IMR-90 (cell line): ENCODE measurements at regions not wholly inside any gene's neighbourhood (a gene's known extent, or its start where the extent isn't known, plus 50 kb on each side); places are given as distances from the start of the nearest gene placed in this dataset.

Source experiments
- ATAC-seq: fragments of 200-7000 bp; cut with Tn5 transposase; 2 replicates; pipeline ENCODE4 v1.9.1; 2020; ENCODE audit warnings: low read depth, mild to moderate bottlenecking, moderate library complexity
- BruUV-seq: library from RNA; stranded (reverse); fragments of 400-500 nt; replicated peaks from 2 replicates; lab custom pipeline; 2021; lab: Mats Ljungman, UMichigan
- CTCF ChIA-PET: fragments of 300-600 bp; formaldehyde crosslinking; extraction: SDS; loops from one replicate; lab custom pipeline; 2021; ENCODE audit warnings: antibody characterized with exemption; lab: Yijun Ruan, JAX
- POLR2A ChIA-PET: fragments of 300-600 bp; sonication (Branson Sonifier 250); formaldehyde crosslinking; loops from one replicate; lab custom pipeline; 2022; ENCODE audit warnings: antibody characterized with exemption; ENCODE audit not compliant: unreplicated experiment; lab: Charles Lee
- DNase-seq: peaks from one replicate; pipeline ENCODE4 v3.0.0; 2013
- H2AFZ ChIP-seq: replicated peaks from 2 replicates; pipeline ENCODE3; 2013; ENCODE audit warnings: low read length, mild to moderate bottlenecking; ENCODE audit not compliant: poor library complexity
- H2AK5ac ChIP-seq: 2 replicates; pipeline ENCODE4 v1.6.1; 2013; ENCODE audit warnings: low read depth, low read length, inconsistent platforms
- H2AK9ac ChIP-seq: replicated peaks from 2 replicates; pipeline ENCODE3; 2013; ENCODE audit warnings: mild to moderate bottlenecking, low read depth, low read length, moderate library complexity; ENCODE audit not compliant: poor library complexity
- H2BK120ac ChIP-seq: 2 replicates; pipeline ENCODE4 v1.6.1; 2013; ENCODE audit warnings: low read depth, low read length, inconsistent platforms
- H2BK15ac ChIP-seq: 3 replicates; pipeline ENCODE4 v1.6.1; 2013; ENCODE audit warnings: low read depth, low read length, inconsistent platforms
- H2BK20ac ChIP-seq: 2 replicates; pipeline ENCODE4 v1.6.1; 2013; ENCODE audit warnings: low read depth, mild to moderate bottlenecking, inconsistent platforms, low read length, moderate library complexity
- H2BK5ac ChIP-seq: 2 replicates; pipeline ENCODE4 v1.6.1; 2013; ENCODE audit warnings: mild to moderate bottlenecking, low read depth, low read length, inconsistent platforms; ENCODE audit not compliant: poor library complexity, severe bottlenecking
- H3K14ac ChIP-seq: replicated peaks from 2 replicates; pipeline ENCODE4 v1.6.1; 2013; ENCODE audit warnings: low read depth, low read length, inconsistent platforms
- H3K18ac ChIP-seq: 2 replicates; pipeline ENCODE4 v1.6.1; 2013; ENCODE audit warnings: low read depth, low read length, control low read depth
- H3K23ac ChIP-seq: 2 replicates; pipeline ENCODE4 v1.6.1; 2013; ENCODE audit warnings: low read depth, low read length, inconsistent platforms
- H3K27ac ChIP-seq: 2 replicates; pipeline ENCODE4 v1.5.1; 2013; ENCODE audit warnings: mild to moderate bottlenecking, control low read depth, low read length; ENCODE audit not compliant: insufficient read depth
- H3K27me3 ChIP-seq: 2 replicates; pipeline ENCODE4 v1.6.1; 2013; ENCODE audit warnings: low read length; ENCODE audit not compliant: control insufficient read depth, insufficient read depth
- H3K36me3 ChIP-seq: 2 replicates; pipeline ENCODE4 v1.6.1; 2013; ENCODE audit warnings: low read length, mixed read lengths; ENCODE audit not compliant: control insufficient read depth, insufficient read depth
- H3K4ac ChIP-seq: 2 replicates; pipeline ENCODE4 v1.6.1; 2013; ENCODE audit warnings: low read depth, low read length, inconsistent platforms
- H3K4me1 ChIP-seq: 2 replicates; pipeline ENCODE4 v1.6.1; 2013; ENCODE audit warnings: low read length, mixed read lengths; ENCODE audit not compliant: control insufficient read depth, insufficient read depth
- H3K4me2 ChIP-seq: 2 replicates; pipeline ENCODE4 v1.6.1; 2013; ENCODE audit warnings: low read depth, mild to moderate bottlenecking, control low read depth, low read length, moderate library complexity
- H3K4me3 ChIP-seq: 2 replicates; pipeline ENCODE4 v1.5.1; 2013; ENCODE audit warnings: low read depth, mild to moderate bottlenecking, control low read depth, low read length, moderate library complexity; ENCODE audit not compliant: insufficient read depth
- H3K56ac ChIP-seq: 2 replicates; pipeline ENCODE4 v1.6.1; 2013; ENCODE audit warnings: low read length, inconsistent platforms; ENCODE audit not compliant: insufficient read depth; ENCODE audit errors: extremely low read depth
- H3K79me1 ChIP-seq, 2 experiments: 2 replicates each; pipeline ENCODE4 v1.6.1; 2013; ENCODE audit warnings: low read length in 2 of 2, inconsistent platforms in 1 of 2, low read depth in 1 of 2
- H3K9ac ChIP-seq: 2 replicates; pipeline ENCODE4 v1.6.1; 2013; ENCODE audit warnings: low read depth, low read length, control low read depth
- H3K9me1 ChIP-seq: 2 replicates; pipeline ENCODE4 v1.6.1; 2013; ENCODE audit warnings: low read length, inconsistent platforms; ENCODE audit not compliant: insufficient read depth
- H3K9me3 ChIP-seq: 2 replicates; pipeline ENCODE4 v1.6.1; 2013; ENCODE audit warnings: low read length; ENCODE audit not compliant: control insufficient read depth, insufficient read depth
- H4K20me1 ChIP-seq: 2 replicates; pipeline ENCODE4 v1.6.1; 2013; ENCODE audit warnings: low read length, inconsistent platforms; ENCODE audit not compliant: insufficient read depth
- H4K5ac ChIP-seq: 2 replicates; pipeline ENCODE4 v1.6.1; 2013; ENCODE audit warnings: mild to moderate bottlenecking, low read depth, low read length, control low read depth
- H4K8ac ChIP-seq, 2 experiments: 2 replicates each; pipeline ENCODE4 v1.6.1; 2013; ENCODE audit warnings: low read depth in 2 of 2, low read length in 2 of 2, control low read depth in 1 of 2, inconsistent platforms in 1 of 2
- H4K91ac ChIP-seq: 2 replicates; pipeline ENCODE4 v1.6.1; 2013; ENCODE audit warnings: low read depth, low read length, inconsistent platforms; ENCODE audit not compliant: insufficient read depth
- CEBPB ChIP-seq: IDR thresholded peaks from 2 replicates; pipeline ENCODE4 v1.6.1; 2012; ENCODE audit warnings: low read depth, low read length, improper control_type of control experiment
- ELK1 ChIP-seq: fragments of 150-350 bp; IDR thresholded peaks from 2 replicates; pipeline ENCODE4 v1.6.1; 2016; ENCODE audit warnings: low read depth, mild to moderate bottlenecking, low read length, moderate library complexity, borderline replicate concordance
- FOS ChIP-seq: fragments of 150-350 bp; IDR thresholded peaks from 2 replicates; pipeline ENCODE4 v1.6.1; 2016; ENCODE audit warnings: low read depth, low read length
- MAFK ChIP-seq: IDR thresholded peaks from 2 replicates; pipeline ENCODE4 v1.6.1; 2012; ENCODE audit warnings: low read depth, low read length, improper control_type of control experiment
- MAZ ChIP-seq: IDR thresholded peaks from 2 replicates; pipeline ENCODE4 v1.6.1; 2012; ENCODE audit warnings: low read depth, mild to moderate bottlenecking, low read length, improper control_type of control experiment, moderate library complexity, borderline replicate concordance
- POLR2A ChIP-seq: IDR thresholded peaks from 2 replicates; pipeline ENCODE4 v1.6.1; 2012; ENCODE audit warnings: mild to moderate bottlenecking, low read depth, low read length
- RAD21 ChIP-seq: IDR thresholded peaks from 2 replicates; pipeline ENCODE4 v1.6.1; 2012; ENCODE audit warnings: low read length, improper control_type of control experiment
- RCOR1 ChIP-seq: IDR thresholded peaks from 2 replicates; pipeline ENCODE4 v1.6.1; 2012; ENCODE audit warnings: mild to moderate bottlenecking, low read length, improper control_type of control experiment; ENCODE audit not compliant: insufficient replicate concordance
- RFX5 ChIP-seq: IDR thresholded peaks from 2 replicates; pipeline ENCODE4 v1.8.0; 2012; ENCODE audit warnings: low read depth, mild to moderate bottlenecking, low read length, moderate library complexity
- USF2 ChIP-seq: fragments of 150-350 bp; IDR thresholded peaks from 2 replicates; pipeline ENCODE4 v1.6.1; 2017; ENCODE audit warnings: mild to moderate bottlenecking, antibody characterized with exemption, low read length, low read depth
- WGBS, 2 experiments: methylation state at CpG; one replicate each; pipeline versions ENCODE4 v1.1.5 to v1.1.7; 2013; ENCODE audit warnings: missing lambda C conversion rate in 2 of 2; ENCODE audit not compliant: insufficient read length in 1 of 2; ENCODE audit errors: extremely low coverage in 2 of 2; 5-methylcytosine and 5-hydroxymethylcytosine counted together
- dilution Hi-C: fragments of 300-500 bp; cut with HindIII; formaldehyde crosslinking; loops from one replicate; pipeline ENCODE4 v1.14.3; 2018; ENCODE audit warnings: low sequenced_read_pairs; ENCODE audit not compliant: unreplicated experiment
- in situ Hi-C: fragments of 300-500 bp; cut with MboI; formaldehyde crosslinking; loops from 3 replicates; pipeline ENCODE4 v1.14.3; 2019; ENCODE audit warnings: low sequenced_read_pairs, inconsistent platforms, mixed read lengths
- intact Hi-C: fragments of 100-400 bp; cut with micrococcal nuclease; formaldehyde crosslinking; loops from 2 replicates; pipeline ENCODE4 v1.10.0; 2022

- Histone ChIP-seq H2BK20ac (no peak overlapping the region), H3K9me3 (peaks cover 5% of the 10 kb centered on the region; the same call in 1 of the 2 replicates), H3K14ac (no peak overlapping the region), H3K9me1 (no peaks in the 10 kb centered on the region), H2AFZ (no peak overlapping the region), H4K91ac (no peak overlapping the region), H3K18ac (no peak overlapping the region), H3K36me3 (no peaks in the 10 kb centered on the region), H4K5ac (no peak overlapping the region), H3K79me1 (no peaks in the 10 kb centered on the region), H3K9ac (no peak overlapping the region), H3K56ac (no peak overlapping the region), H2BK15ac (no peak overlapping the region), H3K4me2 (no peak overlapping the region), H4K8ac (no peak overlapping the region), H2AK9ac (no peak overlapping the region), H2AK5ac (no peak overlapping the region), H2BK5ac (no peak overlapping the region), H3K4me1 (no peaks in the 10 kb centered on the region), H3K27ac (no peak overlapping the region), H4K20me1 (no peaks in the 10 kb centered on the region), H3K23ac (no peak overlapping the region), H2BK120ac (no peak overlapping the region), H3K4me3 (no peak overlapping the region), H3K4ac (no peak overlapping the region), H3K27me3 (no peaks in the 10 kb centered on the region)
- BruUV-seq, result no TSS peak
- in situ Hi-C loops (no loop called here), intact Hi-C loops (no loop called here), dilution Hi-C loops (no loop called here)
- CTCF ChIA-PET, result no interaction called here
- DNase-seq, result no peak
- WGBS, 2 experiments, result 40% methylated on average over 1 of the region's 2 CpGs; no CpG with 5 or more reads in 1 of the 2 experiments
- ATAC-seq, result no peak
- TF ChIP-seq MAFK (no peak), FOS (no peak), RAD21 (no peak), CEBPB (no peak), ELK1 (no peak), RFX5 (no peak), USF2 (no peak), POLR2A (no peak), MAZ (no peak), RCOR1 (no peak)
- POLR2A ChIA-PET, result no interaction called here
These were observed 74.8 kb upstream of the PASD1 start for GRCh38 chrX:151488677-151489076.
